Stimulated activated CD8-positive, alpha-beta memory T cell treated with anti-CD3 and anti-CD28 coated beads, Interleukin-12 subunit alpha, Interleukin-12 subunit beta, amount 100 ng/mL, for 4 hours (primary cell): ENCODE measurements at regions not wholly inside any gene's neighbourhood (a gene's known extent, or its start where the extent isn't known, plus 50 kb on each side); places are given as distances from the start of the nearest gene placed in this dataset.

Experiments used
- DNase-seq: peaks from one replicate; pipeline ENCODE4 v3.0.0-alpha.2; 2020; ENCODE audit warnings: low read depth

DNA sequence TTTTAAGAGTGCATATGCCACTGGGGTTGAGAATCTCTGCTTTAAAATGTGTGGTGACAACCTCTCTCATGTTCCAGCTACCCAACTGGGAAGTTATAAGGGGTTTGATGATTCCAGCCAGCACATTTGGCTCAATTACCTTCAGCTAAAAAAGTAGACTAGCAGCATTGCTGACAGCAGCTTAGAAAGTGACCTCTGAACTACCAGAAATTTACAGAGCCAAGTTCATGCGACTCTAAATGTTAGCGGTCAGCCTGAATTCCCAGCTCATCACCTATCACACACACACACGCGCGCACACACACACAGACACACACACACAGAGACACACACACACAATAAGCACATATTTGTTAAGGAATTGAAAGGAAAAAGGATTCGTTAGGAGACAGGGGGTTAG, 377.5 kb downstream of the TMEM167A start:
- no peak for DNase-seq

DNA sequence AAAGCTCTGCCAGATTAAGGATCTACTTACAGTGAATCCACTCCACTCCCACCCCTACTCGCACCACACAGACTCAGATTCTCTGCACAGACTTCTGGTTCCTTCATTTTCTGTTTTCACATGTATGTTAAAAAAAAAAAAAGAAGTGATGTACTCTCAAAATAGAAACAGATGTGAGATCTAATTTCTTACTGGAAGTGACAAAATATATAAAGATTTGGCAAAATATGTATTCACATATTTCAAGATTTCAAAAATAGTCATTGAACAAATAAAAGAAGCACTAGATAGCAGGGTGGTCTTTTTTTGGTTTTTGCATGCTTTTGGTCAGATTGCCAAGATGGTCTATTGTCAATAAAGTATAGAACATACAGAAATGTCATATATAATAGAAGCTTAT, 379.2 kb downstream of the TMEM167A start:
- DNase-seq: no peak

DNA sequence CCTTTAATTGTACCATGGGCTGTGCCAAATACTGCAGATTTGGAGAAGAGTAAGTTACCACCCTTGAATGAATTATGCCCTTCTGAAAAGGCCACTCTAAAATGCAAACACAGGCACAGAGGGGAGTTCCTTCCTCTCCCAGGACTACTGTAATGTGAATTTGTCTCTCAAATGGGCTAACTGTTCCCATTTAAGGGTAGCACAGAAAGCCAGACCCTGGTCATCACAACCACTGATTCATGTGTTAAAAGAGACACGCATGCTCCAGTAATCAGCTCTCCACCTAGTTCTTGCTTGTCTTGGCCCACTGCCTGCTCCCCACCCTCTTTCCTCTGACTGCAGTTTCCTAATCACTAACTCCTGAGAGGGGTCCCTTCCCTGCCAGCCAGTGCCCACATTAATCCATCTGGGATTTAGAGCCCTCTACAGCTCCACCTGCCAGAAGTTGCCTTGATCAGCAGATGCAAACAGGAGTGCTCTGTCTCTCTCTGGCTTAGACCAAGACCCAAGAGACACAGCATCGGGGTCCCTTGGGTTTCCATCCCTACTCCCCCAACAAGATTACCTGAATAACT, 382.4 kb downstream of the TMEM167A start:
- no peak for DNase-seq

DNA sequence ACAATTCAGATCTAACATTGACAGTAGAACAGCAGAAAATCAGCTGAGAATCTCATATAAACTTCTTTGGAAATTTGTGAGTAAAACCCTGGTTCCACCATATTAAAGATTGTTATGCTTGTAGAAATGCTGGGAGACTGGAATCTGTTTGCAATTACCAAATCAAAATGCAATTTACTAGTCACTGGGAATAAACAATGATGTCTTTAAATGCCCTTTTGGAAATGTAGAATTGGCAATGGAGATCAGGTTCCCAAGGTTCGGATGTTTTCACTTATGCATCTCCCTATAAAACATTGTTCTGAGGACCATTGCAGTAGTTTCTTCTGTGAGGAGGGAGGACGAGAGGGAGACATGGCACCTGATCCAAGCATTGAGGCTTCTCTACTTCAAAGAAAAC, 384.4 kb downstream of the TMEM167A start:
- no peak for DNase-seq

DNA sequence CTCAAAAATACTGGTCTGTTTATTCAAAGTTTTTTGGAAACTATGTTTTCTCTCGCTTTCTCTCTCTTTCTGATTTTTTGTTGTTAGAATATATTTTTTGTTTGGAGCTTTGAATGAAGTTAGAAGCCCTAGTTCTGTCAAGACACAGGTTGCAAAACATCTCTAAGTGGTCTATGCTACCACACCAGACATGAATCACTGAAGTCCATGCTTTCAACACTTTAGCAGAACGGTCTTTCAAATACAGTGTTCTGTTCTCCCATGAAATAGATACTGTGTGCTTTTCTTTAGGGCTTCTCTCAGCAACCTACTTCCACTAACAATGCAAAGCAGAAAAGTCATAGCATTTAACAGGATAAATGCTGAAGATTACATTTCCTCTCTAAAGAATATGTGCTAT, 392.5 kb downstream of the TMEM167A start:
- DNase-seq: no peak

DNA sequence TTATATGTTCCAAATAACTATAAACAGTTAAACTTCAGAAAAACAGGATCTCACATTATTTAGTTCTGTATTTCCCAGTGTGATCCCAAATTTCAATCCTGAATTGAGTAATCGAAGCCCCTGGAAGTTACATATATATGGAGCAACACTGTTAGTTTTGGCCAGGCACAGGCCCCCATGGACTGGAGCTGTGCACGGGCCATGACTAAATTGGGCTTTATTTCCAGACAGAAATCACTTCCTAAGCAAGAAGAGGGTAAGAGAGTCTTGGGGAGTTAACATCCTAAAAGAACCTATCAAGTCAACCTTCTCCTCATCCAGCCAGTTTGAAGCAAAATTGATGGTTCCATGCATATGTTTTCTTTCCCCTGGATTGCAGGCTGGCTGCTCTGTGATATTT, 393.0 kb downstream of the TMEM167A start:
- DNase-seq: no peak

DNA sequence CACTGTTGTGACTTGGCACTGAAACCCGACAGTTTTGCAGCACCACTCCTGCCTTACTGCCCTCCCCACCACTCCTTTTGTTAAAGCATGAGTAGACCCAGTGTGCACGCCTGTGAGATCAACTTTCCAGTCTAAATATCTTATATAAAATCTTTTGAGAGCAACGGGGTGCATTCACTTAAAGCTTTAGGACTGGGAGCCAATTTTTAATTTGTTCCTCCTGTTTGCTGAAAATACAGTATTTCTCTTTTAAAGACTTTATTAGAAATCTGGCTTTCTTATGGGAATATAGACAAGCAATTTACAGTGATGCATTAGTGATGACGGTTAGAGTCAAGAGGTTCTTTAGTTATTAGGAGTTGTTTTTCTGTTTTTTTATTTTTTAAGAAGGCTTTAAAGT, 397.5 kb downstream of the TMEM167A start:
- no peak for DNase-seq

DNA sequence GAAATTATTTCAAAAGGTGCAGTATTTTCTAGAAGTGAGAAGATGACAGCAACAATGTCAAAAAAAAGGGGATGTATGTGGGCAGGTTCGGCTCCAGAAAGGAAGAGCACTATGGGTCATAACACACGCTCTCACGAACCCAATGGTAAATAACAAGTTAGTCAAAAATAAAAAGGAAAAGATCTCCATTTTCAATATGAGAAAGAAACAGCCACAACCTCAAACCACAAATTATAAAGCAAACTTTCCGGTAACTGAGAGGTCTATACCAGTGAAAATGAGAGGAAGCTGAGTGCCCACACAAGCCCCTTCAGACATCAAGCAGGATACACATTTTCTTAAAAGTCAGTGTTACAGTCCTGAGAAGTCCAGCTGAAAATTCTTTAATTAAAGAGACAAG, 398.5 kb upstream of the RPS23 start:
- DNase-seq: no peak

DNA sequence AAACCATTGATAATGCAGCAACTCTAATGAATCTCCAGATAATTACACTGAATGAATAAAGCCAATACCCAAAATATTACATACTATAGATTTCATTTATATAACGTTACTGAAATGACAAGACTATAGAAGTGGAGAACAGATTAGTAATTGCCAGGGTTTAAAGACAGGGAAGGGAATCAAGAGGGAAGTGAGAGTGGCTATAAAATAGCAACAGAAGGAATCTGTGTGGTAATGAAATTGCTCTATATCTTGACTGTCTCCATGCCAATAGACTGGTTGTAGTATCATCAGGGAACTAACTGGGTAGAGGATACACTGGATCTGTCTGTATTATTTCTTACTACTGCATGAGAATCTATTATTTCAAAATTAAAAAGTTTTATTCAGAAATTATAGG, 396.5 kb upstream of the RPS23 start:
- no peak for DNase-seq

DNA sequence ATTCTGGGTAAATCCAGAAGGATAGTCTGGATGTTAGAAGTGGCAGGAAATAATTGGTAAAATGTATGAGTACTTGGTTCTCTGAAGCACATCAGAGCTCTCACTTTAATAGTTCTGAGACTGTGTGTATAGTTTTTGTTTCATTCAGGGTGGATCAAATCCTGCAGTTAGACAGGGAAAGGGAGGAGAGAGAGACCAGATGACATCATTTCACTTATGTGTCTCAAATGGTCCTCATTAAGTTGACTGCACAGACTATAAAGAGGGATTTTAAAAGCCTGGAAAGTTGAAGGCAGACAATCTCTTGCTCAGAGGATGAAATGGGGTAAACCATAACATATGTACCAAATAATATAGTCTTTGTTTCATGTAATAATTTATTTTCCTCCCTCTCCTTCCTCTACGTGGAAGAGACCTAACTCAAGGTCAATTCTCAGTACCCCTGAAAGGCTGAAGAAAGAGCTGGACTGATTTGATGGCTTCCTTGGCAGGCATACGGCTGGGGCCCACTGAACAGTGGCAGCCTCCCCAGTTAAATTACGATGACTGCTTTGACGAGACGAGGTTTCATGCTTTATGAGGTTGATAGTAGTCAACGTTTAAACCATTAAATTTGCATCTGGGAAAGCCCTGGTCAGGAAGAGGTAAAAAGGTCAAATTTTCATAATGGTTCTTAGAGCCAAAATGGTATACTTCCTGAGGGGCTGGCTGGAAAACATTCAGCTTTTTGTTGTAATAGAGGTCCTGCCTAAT, 395.1 kb upstream of the RPS23 start:
- DNase-seq: no peak

DNA sequence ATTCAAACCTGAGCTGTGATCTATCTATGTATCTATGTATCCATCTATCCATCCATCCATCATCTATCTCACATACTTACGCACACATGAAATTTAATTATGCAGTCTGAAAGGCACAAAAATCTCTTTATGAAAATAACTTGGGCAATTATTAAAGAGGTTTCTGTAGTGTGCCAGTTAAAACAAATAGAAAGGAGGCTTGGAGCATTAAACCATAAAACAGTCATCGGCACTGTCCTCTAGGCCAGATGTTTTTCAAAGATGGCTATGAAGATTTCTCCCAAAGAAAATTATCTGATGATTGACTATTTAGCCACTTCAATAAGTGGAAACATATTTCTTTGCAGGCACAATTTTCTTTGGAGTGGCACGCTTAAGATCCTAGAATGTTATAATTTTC, 392.5 kb upstream of the RPS23 start:
- no peak for DNase-seq

DNA sequence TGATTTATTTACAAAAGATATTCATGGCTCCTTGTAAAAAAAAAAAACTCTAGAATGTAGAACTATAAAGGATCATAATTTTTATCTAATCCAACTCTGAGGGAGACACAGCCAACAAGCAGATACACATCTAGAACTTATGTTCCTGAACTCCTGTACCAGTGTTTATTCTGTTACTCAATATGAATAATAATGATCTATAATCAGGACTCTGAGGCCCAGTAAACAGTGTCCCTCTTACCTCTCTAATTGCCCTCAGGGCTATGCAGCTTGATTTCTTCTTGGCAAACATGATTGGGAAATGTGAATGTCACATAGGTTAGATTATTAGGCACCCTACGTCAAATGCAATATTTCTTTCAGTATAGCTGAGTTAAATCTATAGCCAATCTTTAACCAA, 391.6 kb upstream of the RPS23 start:
- no peak for DNase-seq

DNA sequence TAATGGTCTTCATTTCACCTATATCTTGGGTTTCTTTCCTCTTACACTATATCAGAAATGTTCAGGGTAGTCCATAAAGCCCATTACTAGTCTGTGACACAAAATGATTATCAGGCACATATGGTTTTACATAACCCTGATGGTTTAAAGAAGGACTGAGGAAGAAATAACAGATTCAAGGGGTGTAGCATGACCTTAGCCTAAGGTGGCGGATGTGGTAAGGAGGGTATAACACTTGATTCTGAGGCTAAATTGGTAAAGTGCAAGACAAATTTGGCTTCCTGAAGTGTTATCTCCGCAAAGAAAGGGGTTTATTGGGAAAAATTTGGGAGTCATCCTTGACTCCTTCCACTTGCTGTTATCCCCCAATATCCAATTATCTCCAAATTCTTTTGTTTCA, 388.2 kb upstream of the RPS23 start:
- DNase-seq: no peak

DNA sequence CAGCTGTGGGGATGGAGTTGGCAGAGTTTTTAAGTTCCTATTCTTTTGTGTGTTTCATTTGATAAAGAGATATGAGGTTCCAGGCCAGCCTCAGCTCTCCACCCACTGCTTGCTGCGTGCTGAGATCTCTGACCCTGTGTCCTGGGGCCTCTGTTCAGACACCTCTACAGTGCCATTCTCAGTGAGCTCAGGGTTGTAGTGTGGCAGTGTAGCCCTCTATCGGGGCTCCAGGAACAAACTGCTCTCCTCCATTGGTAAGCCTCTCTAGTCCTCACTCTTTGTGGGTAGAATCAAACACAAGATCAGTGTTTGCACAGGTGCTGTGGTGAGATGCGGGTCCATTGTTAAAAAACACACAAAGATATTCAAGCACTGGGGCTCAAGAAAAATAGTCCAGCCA, 386.6 kb upstream of the RPS23 start:
- DNase-seq: no peak

DNA sequence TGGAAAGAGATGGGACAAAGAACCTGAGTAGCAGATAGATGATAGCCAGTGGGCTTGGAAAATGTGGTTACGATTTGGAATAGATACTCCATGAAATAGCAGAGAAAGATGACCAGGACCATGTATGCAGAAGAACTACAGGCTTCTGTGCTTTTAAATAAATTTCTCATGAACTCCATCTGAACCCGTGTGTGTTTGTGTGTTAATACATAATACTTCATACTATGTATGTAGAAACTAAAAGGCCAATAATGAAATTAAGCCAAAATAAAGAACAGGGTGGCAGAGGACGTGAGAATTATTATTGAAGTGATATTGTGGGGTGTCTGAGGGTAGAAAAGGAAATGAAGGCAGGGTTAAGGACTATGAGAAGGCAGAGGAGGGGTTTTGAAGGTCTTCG, 385.1 kb upstream of the RPS23 start:
- DNase-seq: no peak

DNA sequence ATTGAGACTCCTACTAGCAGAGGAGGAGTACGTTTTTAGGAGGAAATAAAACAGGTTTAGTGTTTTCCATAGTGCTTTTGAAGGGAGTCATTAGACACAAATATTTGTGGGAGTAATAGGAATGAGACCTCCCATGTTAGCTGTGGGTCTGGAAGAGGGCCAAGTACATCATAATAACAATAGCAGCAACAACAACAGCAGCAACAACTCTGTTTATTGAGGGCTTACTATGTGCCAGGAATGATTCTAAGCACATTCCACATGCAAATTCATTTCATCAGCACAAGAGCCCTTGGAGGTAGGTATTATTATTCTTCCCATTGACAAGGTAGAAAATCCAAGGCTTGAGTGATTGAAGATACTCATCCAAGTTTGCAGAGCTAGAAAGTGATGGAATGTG, 384.2 kb upstream of the RPS23 start:
- DNase-seq: no peak

DNA sequence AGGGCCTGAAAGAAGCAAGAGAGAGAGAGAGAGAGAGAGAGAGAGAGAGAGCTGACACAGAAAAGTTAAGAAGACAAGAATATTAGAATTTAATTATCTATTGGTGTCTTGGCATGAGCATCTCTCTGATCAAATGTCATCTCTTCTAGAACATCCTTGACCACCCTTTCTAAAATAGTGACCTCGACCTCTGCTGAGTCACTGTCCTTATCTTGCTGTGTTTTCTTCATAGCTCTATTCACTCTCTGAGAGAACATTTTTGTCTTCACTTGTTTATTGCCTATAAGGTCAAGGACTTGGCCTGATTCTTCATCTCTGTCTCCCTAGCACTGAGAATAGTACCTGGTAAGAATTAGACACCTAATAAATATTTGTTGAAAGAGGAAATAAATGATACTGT, 383.8 kb upstream of the RPS23 start:
- no peak for DNase-seq

DNA sequence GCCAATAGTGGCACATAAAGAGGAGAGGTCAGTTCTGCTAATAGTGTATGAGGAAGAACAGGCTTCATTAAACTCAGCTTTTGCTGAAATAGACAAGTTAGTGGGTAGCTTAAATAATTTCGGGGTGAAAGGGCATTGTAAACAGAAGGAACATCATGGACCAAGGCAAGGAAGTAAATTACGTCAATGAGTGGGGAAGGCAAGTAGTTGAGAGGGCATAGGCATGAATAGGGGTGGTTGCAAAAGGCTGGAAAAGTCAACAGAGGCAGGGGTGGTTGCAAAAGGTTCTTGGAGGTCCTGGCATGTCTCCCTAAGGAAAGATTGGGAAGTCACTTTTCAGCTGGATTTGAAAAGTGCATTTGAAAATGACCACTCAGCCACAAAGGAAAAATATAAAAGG, 383.3 kb upstream of the RPS23 start:
- DNase-seq: no peak

DNA sequence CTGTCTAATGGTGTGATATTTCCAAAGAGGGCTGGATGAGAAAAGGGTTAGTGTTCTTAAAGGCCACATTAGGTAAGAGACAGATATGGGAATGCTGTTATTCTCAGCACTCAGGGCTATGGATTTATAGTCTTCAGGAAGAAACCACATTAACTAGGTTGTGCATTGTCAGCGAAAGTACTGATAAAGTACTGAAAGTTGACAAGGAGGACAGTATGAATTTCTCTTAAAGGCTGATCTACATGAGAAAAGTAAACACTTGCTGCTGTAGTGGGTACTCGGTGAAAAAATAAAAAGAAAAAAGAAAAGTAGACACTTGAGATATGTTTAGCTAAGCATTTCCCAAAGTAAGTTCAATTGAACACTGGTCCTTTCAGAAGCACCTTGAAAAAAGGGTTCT, 381.0 kb upstream of the RPS23 start:
- no peak for DNase-seq

DNA sequence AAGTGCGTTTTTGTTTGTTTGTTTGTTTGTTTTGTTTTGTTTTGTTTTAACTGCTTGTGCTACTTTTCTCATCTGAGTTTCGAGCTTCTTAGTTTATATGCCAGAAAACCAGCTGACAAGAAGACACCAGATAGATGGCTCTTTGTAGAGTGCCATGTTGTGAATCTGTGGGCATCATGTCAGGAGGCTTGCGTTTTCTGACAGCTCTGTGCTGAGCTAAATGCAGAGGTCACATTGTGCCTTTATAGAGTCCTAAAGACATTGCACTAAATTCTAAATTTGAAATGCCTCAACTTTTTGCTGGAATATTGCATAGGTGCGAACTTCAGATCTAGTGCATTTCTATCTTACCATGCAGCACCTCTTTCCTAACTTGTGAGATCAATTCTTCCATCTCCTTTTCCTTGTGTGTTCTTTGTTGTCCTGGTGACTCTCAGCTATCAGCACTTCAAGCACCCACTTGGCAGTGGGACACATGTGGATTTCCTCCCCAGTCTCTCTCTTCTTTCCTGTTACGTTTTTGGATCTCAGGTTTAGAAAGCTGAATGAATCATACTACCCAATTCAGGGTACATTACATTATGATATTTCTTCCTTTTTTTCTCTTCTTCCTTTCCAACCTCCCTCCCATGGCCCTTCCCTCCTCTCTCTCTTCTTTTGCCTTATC, 379.0 kb upstream of the RPS23 start:
- no peak for DNase-seq

DNA sequence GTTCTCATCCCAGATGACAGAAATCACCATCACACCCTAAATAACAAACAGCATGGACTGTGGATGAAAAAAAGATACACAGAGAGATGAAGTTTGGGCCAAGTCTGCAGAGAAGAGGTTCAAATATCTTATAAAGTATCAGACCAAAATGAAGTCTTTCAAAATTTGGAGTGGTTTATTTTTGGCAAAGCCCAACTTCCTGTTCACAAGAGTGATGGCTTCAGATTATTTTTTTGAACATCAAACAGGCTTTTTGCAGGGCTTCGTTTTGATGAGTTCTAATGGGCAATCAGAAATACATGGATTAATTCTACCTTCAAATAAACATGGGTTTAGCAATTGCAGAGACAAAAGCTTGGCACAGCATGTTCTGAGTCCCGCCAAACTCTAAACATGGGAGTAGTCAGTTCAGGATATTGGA, 378.2 kb upstream of the RPS23 start:
- DNase-seq: no peak

DNA sequence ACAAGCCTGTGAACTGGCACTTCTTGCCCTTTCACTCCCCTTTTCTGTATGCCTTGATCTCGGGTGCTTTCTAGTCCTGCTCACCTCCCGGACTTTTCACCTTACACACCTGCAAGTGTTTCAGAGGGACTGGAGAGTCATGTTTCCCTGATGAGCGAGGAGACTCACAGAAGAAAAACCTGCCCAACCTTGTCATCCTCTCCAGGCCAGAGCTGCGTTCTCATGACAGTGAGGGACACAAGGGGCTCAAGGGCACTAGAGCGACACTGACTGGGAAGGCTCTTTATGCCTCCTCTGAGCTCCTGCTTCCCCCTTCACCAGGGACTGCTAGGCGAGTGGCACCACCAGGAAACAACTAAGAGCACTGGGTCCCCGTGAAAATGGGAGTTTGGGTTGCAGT, 376.9 kb upstream of the RPS23 start:
- no peak for DNase-seq

DNA sequence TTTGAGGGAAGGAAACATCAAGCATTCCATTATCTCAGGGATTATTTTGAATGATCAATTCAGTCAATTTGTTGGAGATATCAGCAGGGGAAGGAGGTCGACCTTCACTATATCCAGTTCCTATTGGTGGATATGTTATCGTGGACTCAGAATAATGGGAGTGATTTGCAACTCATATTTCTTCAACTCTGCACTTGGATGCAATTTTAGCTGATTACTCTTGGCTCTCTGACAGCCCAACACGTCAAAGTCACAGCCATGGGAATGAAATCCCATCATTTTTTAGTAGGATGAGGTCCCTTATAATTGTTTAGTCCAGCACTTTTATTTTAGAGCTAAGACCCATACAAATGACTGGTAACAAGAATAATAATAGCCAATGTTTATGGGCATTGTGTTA, 371.8 kb upstream of the RPS23 start:
- DNase-seq: no peak

DNA sequence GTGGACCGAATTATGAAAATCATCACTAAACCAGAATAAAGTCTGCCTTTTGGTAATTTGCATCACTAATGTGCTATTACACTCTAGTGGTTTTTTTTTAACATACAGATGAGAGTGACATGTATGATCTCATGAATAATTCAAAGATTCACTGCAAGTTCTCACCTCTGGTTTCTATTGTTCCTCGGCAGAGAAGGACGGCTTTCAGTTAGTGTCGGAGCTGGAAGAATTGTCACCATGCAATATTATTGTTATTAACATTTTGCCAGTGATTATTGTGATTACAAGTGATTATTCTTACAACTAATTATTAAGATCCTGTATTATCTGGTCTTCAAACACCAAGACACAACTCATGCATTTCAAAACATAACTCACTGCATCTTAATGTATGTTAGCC, 366.6 kb upstream of the RPS23 start:
- no peak for DNase-seq
